H9 (cell line): ENCODE measurements at regions not wholly inside any gene's neighbourhood (a gene's known extent, or its start where the extent isn't known, plus 50 kb on each side); places are given as distances from the start of the nearest gene placed in this dataset.

Experiments used
- DNase-seq: peaks from one replicate; pipeline ENCODE4 v3.0.0-alpha.2; 2017
- H2AFZ ChIP-seq: one replicate; pipeline ENCODE4 v1.6.1; 2013; ENCODE audit warnings: mild to moderate bottlenecking, low read length, control low read depth, moderate library complexity
- H2AK5ac ChIP-seq: 2 replicates; pipeline ENCODE4 v1.6.1; 2013; ENCODE audit warnings: low read length, control low read depth, mixed read lengths; ENCODE audit not compliant: insufficient read length
- H2BK120ac ChIP-seq: one replicate; pipeline ENCODE4 v1.6.1; 2013; ENCODE audit warnings: low read depth, mild to moderate bottlenecking, low read length, control low read depth, inconsistent platforms; ENCODE audit not compliant: poor library complexity, severe bottlenecking
- H2BK12ac ChIP-seq: 2 replicates; pipeline ENCODE4 v1.6.1; 2013; ENCODE audit warnings: low read length, control low read depth, mixed read lengths, low read depth; ENCODE audit not compliant: insufficient read length
- H2BK15ac ChIP-seq: 2 replicates; pipeline ENCODE4 v1.6.1; 2013; ENCODE audit warnings: low read depth, low read length, control low read depth
- H2BK20ac ChIP-seq: one replicate; pipeline ENCODE4 v1.6.1; 2013; ENCODE audit warnings: low read depth, mild to moderate bottlenecking, low read length, control low read depth, inconsistent platforms; ENCODE audit not compliant: poor library complexity, severe bottlenecking
- H2BK5ac ChIP-seq: 2 replicates; pipeline ENCODE4 v1.6.1; 2013; ENCODE audit warnings: low read length, control low read depth, mixed read lengths; ENCODE audit not compliant: insufficient read length
- H3K14ac ChIP-seq: 2 replicates; pipeline ENCODE4 v1.6.1; 2013; ENCODE audit warnings: low read length, control low read depth; ENCODE audit not compliant: insufficient read depth
- H3K18ac ChIP-seq: 2 replicates; pipeline ENCODE4 v1.6.1; 2013; ENCODE audit warnings: low read depth, mild to moderate bottlenecking, mixed read lengths, low read length, control low read depth; ENCODE audit not compliant: insufficient read length
- H3K23ac ChIP-seq: 2 replicates; pipeline ENCODE4 v1.6.1; 2013; ENCODE audit warnings: low read length, control low read depth, mixed read lengths, low read depth; ENCODE audit not compliant: insufficient read length
- H3K23me2 ChIP-seq: 2 replicates; pipeline ENCODE4 v1.6.1; 2013; ENCODE audit warnings: low read depth, mild to moderate bottlenecking, mixed read lengths, low read length, control low read depth; ENCODE audit not compliant: insufficient read length, poor library complexity, severe bottlenecking
- H3K27ac ChIP-seq: 2 replicates; pipeline ENCODE4 v1.5.1; 2013; ENCODE audit warnings: low read length, control low read depth, mixed read lengths, low read depth; ENCODE audit not compliant: insufficient read length
- H3K27me3 ChIP-seq: 2 replicates; pipeline ENCODE4 v1.6.1; 2013; ENCODE audit warnings: low read length, control low read depth, inconsistent platforms; ENCODE audit not compliant: insufficient read depth
- H3K4ac ChIP-seq: 2 replicates; pipeline ENCODE4 v1.6.1; 2013; ENCODE audit warnings: low read depth, mild to moderate bottlenecking, control low read depth, inconsistent platforms, low read length, moderate library complexity
- H3K4me1 ChIP-seq: 2 replicates; pipeline ENCODE4 v1.6.1; 2013; ENCODE audit warnings: low read length, control low read depth, inconsistent platforms; ENCODE audit not compliant: insufficient read depth
- H3K4me2 ChIP-seq: 2 replicates; pipeline ENCODE4 v1.6.1; 2013; ENCODE audit warnings: low read length, control low read depth, mixed read lengths; ENCODE audit not compliant: insufficient read length, insufficient read depth
- H3K56ac ChIP-seq: 2 replicates; pipeline ENCODE4 v1.6.1; 2013; ENCODE audit warnings: low read depth, mild to moderate bottlenecking, mixed read lengths, low read length, control low read depth; ENCODE audit not compliant: insufficient read length
- H3K79me1 ChIP-seq: 2 replicates; pipeline ENCODE4 v1.6.1; 2013; ENCODE audit warnings: low read depth, mild to moderate bottlenecking, moderate library complexity, low read length, control low read depth, inconsistent platforms; ENCODE audit not compliant: insufficient read depth, poor library complexity, severe bottlenecking
- H3K79me2 ChIP-seq: 2 replicates; pipeline ENCODE4 v1.6.1; 2013; ENCODE audit warnings: low read length, control low read depth, inconsistent platforms; ENCODE audit not compliant: insufficient read depth
- H3K9ac ChIP-seq: 2 replicates; pipeline ENCODE4 v1.6.1; 2013; ENCODE audit warnings: low read length, control low read depth, mixed read lengths; ENCODE audit not compliant: insufficient read length; ENCODE audit errors: extremely low read depth
- H3K9me3 ChIP-seq: one replicate; pipeline ENCODE4 v1.6.1; 2013; ENCODE audit warnings: low read depth, low read length, inconsistent platforms; ENCODE audit not compliant: control insufficient read depth
- H3T11ph ChIP-seq: one replicate; pipeline ENCODE4 v1.6.1; 2013; ENCODE audit warnings: mild to moderate bottlenecking, low read length, control low read depth, inconsistent platforms
- H4K20me1 ChIP-seq: one replicate; pipeline ENCODE4 v1.6.1; 2013; ENCODE audit not compliant: control insufficient read depth, insufficient read length, insufficient read depth
- H4K5ac ChIP-seq: 2 replicates; pipeline ENCODE4 v1.6.1; 2013; ENCODE audit warnings: low read depth, mild to moderate bottlenecking, mixed read lengths, low read length, control low read depth; ENCODE audit not compliant: insufficient read length
- H4K8ac ChIP-seq: replicated peaks from 2 replicates; pipeline ENCODE4 v1.6.1; 2013; ENCODE audit warnings: low read length, control low read depth, mixed read lengths, low read depth; ENCODE audit not compliant: insufficient read length
- H4K91ac ChIP-seq: 2 replicates; pipeline ENCODE4 v1.6.1; 2013; ENCODE audit warnings: low read depth, mild to moderate bottlenecking, moderate library complexity, mixed read lengths, low read length, control low read depth; ENCODE audit not compliant: insufficient read length
- H3K27ac Mint-ChIP-seq, 3 experiments: 2 replicates in 2 of 3; 3 replicates in 1 of 3; pipeline ENCODE4 v1.8.0; 2020 to 2021; ENCODE audit warnings: mixed read lengths in 3 of 3, mild to moderate bottlenecking in 1 of 3, moderate library complexity in 1 of 3
- H3K27me3 Mint-ChIP-seq: 2 replicates; pipeline ENCODE4 v1.8.0; 2021; ENCODE audit warnings: low read depth, mild to moderate bottlenecking, moderate library complexity, mixed read lengths
- H3K36me3 Mint-ChIP-seq, 3 experiments: 2 replicates in 2 of 3; 3 replicates in 1 of 3; pipeline ENCODE4 v1.8.0; 2020 to 2021; ENCODE audit warnings: low read depth in 3 of 3, mixed read lengths in 3 of 3; ENCODE audit not compliant: insufficient read depth in 1 of 3
- H3K4me1 Mint-ChIP-seq, 2 experiments: 2 replicates each; pipeline ENCODE4 v1.8.0; 2020; ENCODE audit warnings: mixed read lengths in 2 of 2
- H3K4me3 Mint-ChIP-seq, 2 experiments: 2 replicates in 1 of 2; 3 replicates in 1 of 2; pipeline ENCODE4 v1.8.0; 2020 to 2021; ENCODE audit warnings: mild to moderate bottlenecking in 2 of 2, mixed read lengths in 2 of 2, moderate library complexity in 1 of 2
- H3K9me3 Mint-ChIP-seq, 2 experiments: 2 replicates in 1 of 2; 3 replicates in 1 of 2; pipeline ENCODE4 v1.8.0; 2020; ENCODE audit warnings: mild to moderate bottlenecking in 2 of 2, mixed read lengths in 2 of 2, moderate library complexity in 1 of 2
- WGBS: extraction: QIAGEN DNeasy Blood & Tissue Kit; methylation state at CpG from one replicate; pipeline ENCODE4 v1.1.7; 2013; ENCODE audit warnings: missing lambda C conversion rate, low lambda C conversion rate, mixed read lengths; ENCODE audit not compliant: insufficient read length; ENCODE audit errors: extremely low coverage; 5-methylcytosine and 5-hydroxymethylcytosine counted together
- TF ChIP-seq, protein P1 (sequence below): fragments of 200-600 bp; sonication (generic); conservative IDR thresholded peaks from 3 replicates; pipeline ENCODE4 v1.8.0; 2021; ENCODE audit warnings: antibody characterized with exemption, mild to moderate bottlenecking

DNA sequence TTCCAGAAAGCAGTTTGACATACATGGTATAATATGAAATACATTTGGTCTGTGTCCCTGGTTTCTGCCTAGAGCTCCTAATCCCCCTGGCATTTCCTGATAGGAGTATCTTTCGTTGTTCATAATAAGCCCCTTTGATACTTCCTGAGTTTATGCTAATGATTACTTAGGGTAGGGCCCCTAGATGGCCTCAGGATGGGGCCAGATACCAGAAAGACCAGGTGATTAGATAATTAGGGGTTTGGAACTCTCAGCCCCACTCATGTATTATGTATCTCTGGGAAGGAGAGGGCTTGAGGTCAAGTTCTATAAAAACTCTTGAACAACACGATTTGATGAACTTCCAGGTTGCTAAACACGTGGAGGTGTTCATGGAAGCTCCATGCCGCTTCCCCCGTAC, 163.3 kb upstream of the ZNF608 start:
- Histone ChIP-seq H4K5ac (no peak overlapping the region), H3K4me2 (no peak overlapping the region), H3K9ac (no peak overlapping the region), H3K23ac (no peak overlapping the region), H2AK5ac (no peak overlapping the region), H2BK120ac (no peak overlapping the region), H2BK12ac (no peak overlapping the region), H3K18ac (no peak overlapping the region), H3K4me1 (no peaks in the 10 kb centered on the region; the same call in 1 of the 2 replicates), H2AFZ (no peak overlapping the region), H2BK15ac (no peak overlapping the region), H3K4ac (no peak overlapping the region), H2BK5ac (no peak overlapping the region), H4K8ac (no peak overlapping the region), H3K27ac (no peak overlapping the region), H4K20me1 (no peaks in the 10 kb centered on the region), H3K79me1 (no peaks in the 10 kb centered on the region), H3K14ac (no peak overlapping the region), H2BK20ac (no peak overlapping the region), H3K9me3 (no peaks in the 10 kb centered on the region), H3K56ac (no peak overlapping the region), H3K27me3 (no peaks in the 10 kb centered on the region), H3K79me2 (no peaks in the 10 kb centered on the region), H4K91ac (no peak overlapping the region), H3T11ph (no peak overlapping the region), H3K23me2 (no peaks in the 10 kb centered on the region)
- no peak overlapping the region for H3K4me3 Mint-ChIP-seq
- peaks cover 0 to under 1% of the 10 kb centered on the region in 2 experiments; a peak in 1 of 5 replicates for H3K9me3 Mint-ChIP-seq
- peaks cover 30% of the 10 kb centered on the region for H3K27me3 Mint-ChIP-seq
- H3K36me3 Mint-ChIP-seq, result peaks cover 0 to 7% (median 2%) of the 10 kb centered on the region in 3 experiments; a peak in 3 of 7 replicates
- H3K27ac Mint-ChIP-seq, result no peak overlapping the region
- no peak for DNase-seq
- TF ChIP-seq, protein P1, sequence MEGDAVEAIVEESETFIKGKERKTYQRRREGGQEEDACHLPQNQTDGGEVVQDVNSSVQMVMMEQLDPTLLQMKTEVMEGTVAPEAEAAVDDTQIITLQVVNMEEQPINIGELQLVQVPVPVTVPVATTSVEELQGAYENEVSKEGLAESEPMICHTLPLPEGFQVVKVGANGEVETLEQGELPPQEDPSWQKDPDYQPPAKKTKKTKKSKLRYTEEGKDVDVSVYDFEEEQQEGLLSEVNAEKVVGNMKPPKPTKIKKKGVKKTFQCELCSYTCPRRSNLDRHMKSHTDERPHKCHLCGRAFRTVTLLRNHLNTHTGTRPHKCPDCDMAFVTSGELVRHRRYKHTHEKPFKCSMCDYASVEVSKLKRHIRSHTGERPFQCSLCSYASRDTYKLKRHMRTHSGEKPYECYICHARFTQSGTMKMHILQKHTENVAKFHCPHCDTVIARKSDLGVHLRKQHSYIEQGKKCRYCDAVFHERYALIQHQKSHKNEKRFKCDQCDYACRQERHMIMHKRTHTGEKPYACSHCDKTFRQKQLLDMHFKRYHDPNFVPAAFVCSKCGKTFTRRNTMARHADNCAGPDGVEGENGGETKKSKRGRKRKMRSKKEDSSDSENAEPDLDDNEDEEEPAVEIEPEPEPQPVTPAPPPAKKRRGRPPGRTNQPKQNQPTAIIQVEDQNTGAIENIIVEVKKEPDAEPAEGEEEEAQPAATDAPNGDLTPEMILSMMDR, result 0 out of 3 replicates have a peak, but pooled peaks have one; percentile 26
- peaks cover 41 to 45% of the 10 kb centered on the region in 2 experiments for H3K4me1 Mint-ChIP-seq
- no CpG with 5 or more reads among the region's 5 CpGs for WGBS
